Lung (tissue), 11 donors: ENCODE measurements at regions not wholly inside any gene's neighbourhood (a gene's known extent, or its start where the extent isn't known, plus 50 kb on each side); places are given as distances from the start of the nearest gene placed in this dataset.
A peak's percentile ranks its signal among the peaks of the same experiment; 100 is the strongest.

Source experiments
- ATAC-seq: fragments of 200-7000 bp; cut with Tn5 transposase; one replicate; pipeline ENCODE4 v1.9.1; 2020; ENCODE audit warnings: moderate number of reproducible peaks; ENCODE audit not compliant: insufficient read depth, low FRiP score
- DNase-seq, 3 donors: peaks; one replicate each; pipeline ENCODE4 v3.0.0-alpha.2; 2013 to 2017
- H3K27ac ChIP-seq, 2 donors: one replicate each; pipeline ENCODE4 v1.5.1; 2013; ENCODE audit warnings: mild to moderate bottlenecking in 2 of 2, moderate library complexity in 2 of 2, control low read depth in 1 of 2, inconsistent platforms in 1 of 2, low read depth in 1 of 2, low read length in 1 of 2
- H3K27me3 ChIP-seq, 3 donors: one replicate each; pipeline ENCODE4 v1.5.1; 2013; ENCODE audit warnings: low read length in 2 of 3; ENCODE audit not compliant: control insufficient read depth in 3 of 3, insufficient read depth in 3 of 3
- H3K36me3 ChIP-seq, 4 donors: one replicate each; pipeline ENCODE4 v1.5.1; 2013; ENCODE audit warnings: low read length in 4 of 4, mild to moderate bottlenecking in 1 of 4, moderate library complexity in 1 of 4; ENCODE audit not compliant: control insufficient read depth in 4 of 4, insufficient read depth in 4 of 4
- H3K4me1 ChIP-seq, 5 donors: one replicate each; pipeline ENCODE4 v1.5.1; 2013; ENCODE audit warnings: low read length in 5 of 5, mild to moderate bottlenecking in 2 of 5, moderate library complexity in 1 of 5; ENCODE audit not compliant: control insufficient read depth in 5 of 5, insufficient read depth in 5 of 5
- H3K4me3 ChIP-seq: one replicate; pipeline ENCODE4 v1.5.1; 2013; ENCODE audit warnings: mild to moderate bottlenecking, control low read depth, moderate library complexity
- H3K9ac ChIP-seq, 2 donors: one replicate each; pipeline ENCODE4 v1.5.1; 2013; ENCODE audit warnings: low read length in 2 of 2, control low read depth in 1 of 2; ENCODE audit not compliant: insufficient read depth in 1 of 2
- H3K9me3 ChIP-seq, 4 donors: one replicate each; pipeline ENCODE4 v1.5.1; 2013; ENCODE audit warnings: low read length in 3 of 4, mild to moderate bottlenecking in 1 of 4, moderate library complexity in 1 of 4; ENCODE audit not compliant: control insufficient read depth in 4 of 4, insufficient read depth in 3 of 4
- WGBS, 2 donors: extraction: QIAGEN DNeasy Blood & Tissue Kit; methylation state at CpG; one replicate each; pipeline ENCODE4 v1.1.7; 2013; 5-methylcytosine and 5-hydroxymethylcytosine counted together
- TF ChIP-seq, protein P1 (sequence below): IDR thresholded peaks from 2 replicates; pipeline ENCODE4 v1.5.1; 2012; ENCODE audit warnings: mild to moderate bottlenecking; ENCODE audit errors: control extremely low read depth, extremely low read depth
- donor health status: control.
- donor health status: control.
- donor health status: Bipolar disorder and iron deficiency.
- donor health status: healthy.
- donor health status: DM: yes; HTN: yes; CAD: no.

DNA sequence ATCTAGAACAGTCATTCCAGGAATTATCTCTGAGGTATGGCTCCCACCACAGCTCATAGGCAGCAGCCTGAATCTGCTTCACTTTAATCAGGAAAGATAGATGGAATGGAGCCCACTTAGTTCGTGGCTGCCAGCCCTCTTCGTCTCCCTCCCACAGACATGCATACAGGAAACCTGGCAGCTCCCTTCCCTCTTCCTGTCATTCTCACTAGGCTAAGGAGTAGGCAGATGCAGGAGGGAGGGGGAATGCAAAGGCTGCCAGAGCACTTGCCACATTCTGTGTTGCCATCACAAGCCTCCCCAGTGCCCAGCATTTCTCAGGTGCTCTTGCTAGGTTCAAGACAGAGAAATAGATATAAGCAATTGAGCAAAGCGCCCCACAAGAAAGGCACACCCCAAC, 378.9 kb downstream of the ELAVL2 start:
- H3K4me1 ChIP-seq = no peaks in the 10 kb centered on the region
- ATAC-seq (no peak), DNase-seq (peak; percentile 14 to 19 (median 15))
- no peaks in the 10 kb centered on the region for H3K36me3 ChIP-seq
- no peak overlapping the region for H3K4me3 ChIP-seq
- no peaks in the 10 kb centered on the region for H3K9me3 ChIP-seq
- no peaks in the 10 kb centered on the region for H3K27me3 ChIP-seq
- 26 to 34% methylated on average over 3 of the region's 3 CpGs for WGBS, 2 donors
- TF ChIP-seq, protein P1, sequence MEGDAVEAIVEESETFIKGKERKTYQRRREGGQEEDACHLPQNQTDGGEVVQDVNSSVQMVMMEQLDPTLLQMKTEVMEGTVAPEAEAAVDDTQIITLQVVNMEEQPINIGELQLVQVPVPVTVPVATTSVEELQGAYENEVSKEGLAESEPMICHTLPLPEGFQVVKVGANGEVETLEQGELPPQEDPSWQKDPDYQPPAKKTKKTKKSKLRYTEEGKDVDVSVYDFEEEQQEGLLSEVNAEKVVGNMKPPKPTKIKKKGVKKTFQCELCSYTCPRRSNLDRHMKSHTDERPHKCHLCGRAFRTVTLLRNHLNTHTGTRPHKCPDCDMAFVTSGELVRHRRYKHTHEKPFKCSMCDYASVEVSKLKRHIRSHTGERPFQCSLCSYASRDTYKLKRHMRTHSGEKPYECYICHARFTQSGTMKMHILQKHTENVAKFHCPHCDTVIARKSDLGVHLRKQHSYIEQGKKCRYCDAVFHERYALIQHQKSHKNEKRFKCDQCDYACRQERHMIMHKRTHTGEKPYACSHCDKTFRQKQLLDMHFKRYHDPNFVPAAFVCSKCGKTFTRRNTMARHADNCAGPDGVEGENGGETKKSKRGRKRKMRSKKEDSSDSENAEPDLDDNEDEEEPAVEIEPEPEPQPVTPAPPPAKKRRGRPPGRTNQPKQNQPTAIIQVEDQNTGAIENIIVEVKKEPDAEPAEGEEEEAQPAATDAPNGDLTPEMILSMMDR = no peak
- H3K9ac ChIP-seq = no peak overlapping the region
- no peak overlapping the region for H3K27ac ChIP-seq

DNA sequence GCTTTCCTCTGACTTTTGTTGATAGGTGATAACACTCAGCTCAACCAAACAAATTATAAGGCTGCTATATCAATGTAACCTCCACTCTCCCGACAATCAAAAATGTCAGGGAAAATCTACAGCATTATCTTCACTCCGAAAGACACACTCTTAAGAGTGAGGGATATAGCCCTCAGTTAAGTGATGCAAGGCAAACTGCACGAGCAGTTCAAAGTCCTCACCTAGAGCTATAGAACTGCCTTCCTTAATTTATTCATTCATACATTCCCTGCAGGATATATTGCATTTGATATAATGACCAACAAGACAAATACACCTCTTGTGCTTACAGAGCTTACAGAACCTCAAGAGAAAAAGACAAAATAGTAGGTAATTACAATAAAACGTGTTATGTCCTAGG, 378.1 kb downstream of the ELAVL2 start:
- Histone ChIP-seq H3K27me3 (no peaks in the 10 kb centered on the region), H3K36me3 (no peaks in the 10 kb centered on the region), H3K27ac (no peak overlapping the region), H3K9ac (no peak overlapping the region), H3K4me1 (no peaks in the 10 kb centered on the region), H3K4me3 (no peak overlapping the region), H3K9me3 (no peaks in the 10 kb centered on the region)
- ATAC-seq (no peak), DNase-seq (no peak)
- TF ChIP-seq, protein P1 = no peak
- WGBS, 2 donors = 69 to 77% methylated on average over 4 of the region's 4 CpGs

DNA sequence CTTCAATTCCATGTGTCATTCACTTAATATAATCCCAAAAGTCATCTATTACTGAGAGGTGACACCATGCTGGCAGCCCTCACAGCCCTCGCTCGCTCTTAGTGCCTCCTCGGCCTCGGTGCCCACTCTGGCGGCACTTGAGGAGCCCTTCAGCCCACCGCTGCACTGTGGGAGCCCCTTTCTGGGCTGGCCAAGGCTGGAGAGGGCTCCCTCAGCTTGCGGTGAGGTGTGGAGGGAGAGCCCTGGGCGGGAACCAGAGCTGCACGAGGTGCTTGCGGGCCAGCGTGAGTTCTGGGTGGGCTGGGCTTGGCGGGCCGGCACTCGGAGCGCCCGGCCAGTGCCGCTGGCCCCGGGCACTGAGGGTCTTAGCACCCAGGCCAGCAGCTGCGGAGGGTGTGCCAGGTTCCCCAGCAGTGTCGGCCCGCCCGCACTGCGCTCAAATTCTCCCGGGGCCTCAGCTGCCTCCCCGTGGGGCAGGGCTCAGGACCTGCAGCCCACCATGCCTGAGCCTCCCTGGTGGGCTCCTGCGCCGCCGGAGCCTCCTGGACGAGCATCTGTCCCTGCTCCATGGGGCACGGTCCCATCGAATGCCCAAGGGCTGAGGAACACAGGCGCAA, 374.1 kb downstream of the ELAVL2 start:
- no peaks in the 10 kb centered on the region for H3K9me3 ChIP-seq
- TF ChIP-seq, protein P1 = no peak
- H3K36me3 ChIP-seq = no peaks in the 10 kb centered on the region
- H3K4me1 ChIP-seq = no peaks in the 10 kb centered on the region
- DNase-seq (no peak), ATAC-seq (no peak)
- 95 to 97% methylated on average over 32 of the region's 32 CpGs for WGBS, 2 donors
- no peak overlapping the region for H3K4me3 ChIP-seq
- H3K27me3 ChIP-seq = no peaks in the 10 kb centered on the region
- H3K9ac ChIP-seq = no peak overlapping the region
- no peak overlapping the region for H3K27ac ChIP-seq

DNA sequence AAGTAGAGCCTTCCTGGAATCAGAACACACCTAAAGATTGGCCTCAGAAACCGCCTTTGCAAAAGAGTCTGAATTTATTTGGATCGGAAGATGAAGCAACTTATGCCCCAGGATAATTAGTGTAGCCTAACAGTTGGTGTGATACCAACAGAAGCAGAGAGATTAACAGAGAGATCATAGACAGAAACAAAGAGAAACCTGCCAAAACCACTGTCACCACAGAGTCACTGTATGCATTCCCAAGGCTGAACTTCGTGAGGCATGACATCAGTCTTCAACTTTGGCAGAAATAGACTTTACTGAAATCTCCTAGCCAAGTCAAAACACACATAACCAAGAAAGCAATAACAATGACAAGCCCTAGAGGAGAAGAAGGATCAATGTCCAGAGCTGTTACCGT, 361.8 kb downstream of the ELAVL2 start:
- Histone ChIP-seq H3K36me3 (no peaks in the 10 kb centered on the region), H3K9ac (no peak overlapping the region), H3K4me3 (no peak overlapping the region), H3K4me1 (no peaks in the 10 kb centered on the region), H3K27me3 (no peaks in the 10 kb centered on the region), H3K9me3 (no peaks in the 10 kb centered on the region), H3K27ac (no peak overlapping the region)
- DNase-seq (no peak), ATAC-seq (no peak)
- TF ChIP-seq, protein P1 = no peak
- 88 to 94% methylated on average over 4 of the region's 4 CpGs for WGBS, 2 donors
